Liver (tissue), 8 donors: ENCODE measurements at regions not wholly inside any gene's neighbourhood (a gene's known extent, or its start where the extent isn't known, plus 50 kb on each side); places are given as distances from the start of the nearest gene placed in this dataset.

Source experiments
- DNase-seq: peaks from one replicate; pipeline ENCODE4 v3.0.0-alpha.2; 2017; ENCODE audit warnings: low spot score
- H3K27ac ChIP-seq, 2 donors: one replicate each; pipeline ENCODE4 v1.7.0; 2013; ENCODE audit warnings: inconsistent platforms in 2 of 2, low read length in 2 of 2, control low read depth in 1 of 2, low read depth in 1 of 2, mild to moderate bottlenecking in 1 of 2
- H3K27me3 ChIP-seq, 4 donors: one replicate each; pipeline versions ENCODE4 v1.6.1 to v1.7.0; 2013; ENCODE audit warnings: low read length in 3 of 4, inconsistent platforms in 1 of 4, mild to moderate bottlenecking in 1 of 4, moderate library complexity in 1 of 4; ENCODE audit not compliant: control insufficient read depth in 4 of 4, insufficient read depth in 4 of 4
- H3K36me3 ChIP-seq, 4 donors: one replicate each; pipeline versions ENCODE4 v1.6.1 to v1.7.0; 2013; ENCODE audit warnings: low read length in 3 of 4, mild to moderate bottlenecking in 3 of 4, low read depth in 1 of 4, moderate library complexity in 1 of 4; ENCODE audit not compliant: control insufficient read depth in 4 of 4, insufficient read depth in 3 of 4
- H3K4me1 ChIP-seq, 4 donors: one replicate each; pipeline versions ENCODE4 v1.6.1 to v1.7.0; 2013; ENCODE audit warnings: low read length in 3 of 4, mild to moderate bottlenecking in 3 of 4, moderate library complexity in 1 of 4; ENCODE audit not compliant: control insufficient read depth in 4 of 4, insufficient read depth in 4 of 4
- H3K4me3 ChIP-seq, 3 donors: one replicate each; pipeline versions ENCODE4 v1.6.1 to v1.7.0; 2013; ENCODE audit warnings: low read length in 3 of 3, control low read depth in 1 of 3, low read depth in 1 of 3, mild to moderate bottlenecking in 1 of 3
- H3K9ac ChIP-seq, 2 donors: one replicate each; pipeline ENCODE4 v1.7.0; 2013; ENCODE audit warnings: low read length in 2 of 2, mild to moderate bottlenecking in 2 of 2, moderate library complexity in 2 of 2, control low read depth in 1 of 2, low read depth in 1 of 2
- H3K9me3 ChIP-seq, 4 donors: one replicate each; pipeline versions ENCODE4 v1.6.1 to v1.7.0; 2013; ENCODE audit warnings: low read length in 3 of 4; ENCODE audit not compliant: control insufficient read depth in 4 of 4
- ATF3 ChIP-seq: IDR thresholded peaks from 2 replicates; pipeline ENCODE4 v1.6.1; 2016; ENCODE audit warnings: antibody characterized with exemption
- CTCF ChIP-seq: fragments of 150-350 bp; IDR thresholded peaks from 2 replicates; pipeline ENCODE4 v1.5.1; 2017; ENCODE audit warnings: improper control_type of control experiment, low read depth, low read length; ENCODE audit not compliant: missing input control
- EGR1 ChIP-seq, 2 donors: IDR thresholded peaks; 2 replicates each; pipeline ENCODE4 v1.6.1; 2016 to 2018; ENCODE audit warnings: antibody characterized with exemption in 2 of 2, low read depth in 2 of 2
- FOXA1 ChIP-seq: IDR thresholded peaks from 2 replicates; pipeline ENCODE4 v1.6.1; 2016; ENCODE audit warnings: antibody characterized with exemption
- FOXA2 ChIP-seq: IDR thresholded peaks from 2 replicates; pipeline ENCODE4 v1.6.1; 2016; ENCODE audit warnings: antibody characterized with exemption
- HNF4A ChIP-seq, 2 donors: conservative IDR thresholded peaks; 2 replicates each; pipeline ENCODE4 v1.6.1; 2016; ENCODE audit warnings: antibody characterized with exemption in 2 of 2, mild to moderate bottlenecking in 2 of 2
- HNF4G ChIP-seq: IDR thresholded peaks from 2 replicates; pipeline ENCODE4 v1.6.1; 2016; ENCODE audit warnings: antibody characterized with exemption
- JUND ChIP-seq, 2 donors: IDR thresholded peaks; 2 replicates each; pipeline ENCODE4 v1.6.1; 2016; ENCODE audit warnings: antibody characterized with exemption in 2 of 2
- MAX ChIP-seq: IDR thresholded peaks from 2 replicates; pipeline ENCODE4 v1.6.1; 2016; ENCODE audit warnings: antibody characterized with exemption
- NR2F2 ChIP-seq: IDR thresholded peaks from 2 replicates; pipeline ENCODE4 v1.6.1; 2016; ENCODE audit warnings: antibody characterized with exemption
- RAD21 ChIP-seq, 2 donors: IDR thresholded peaks; 2 replicates each; pipeline ENCODE4 v1.6.1; 2016; ENCODE audit warnings: antibody characterized with exemption in 2 of 2, mild to moderate bottlenecking in 2 of 2
- REST ChIP-seq: IDR thresholded peaks from 2 replicates; pipeline ENCODE4 v1.6.1; 2016; ENCODE audit warnings: antibody characterized with exemption, mild to moderate bottlenecking
- RXRA ChIP-seq, 2 donors: IDR thresholded peaks; 2 replicates each; pipeline ENCODE4 v1.6.1; 2017 to 2018; ENCODE audit warnings: antibody characterized with exemption in 2 of 2, mild to moderate bottlenecking in 1 of 2
- SP1 ChIP-seq: IDR thresholded peaks from 2 replicates; pipeline ENCODE4 v1.6.1; 2018; ENCODE audit warnings: antibody characterized with exemption, mild to moderate bottlenecking
- TAF1 ChIP-seq: conservative IDR thresholded peaks from 2 replicates; pipeline ENCODE4 v1.6.1; 2016; ENCODE audit warnings: antibody characterized with exemption, mild to moderate bottlenecking
- YY1 ChIP-seq: IDR thresholded peaks from 2 replicates; pipeline ENCODE4 v1.6.1; 2016; ENCODE audit warnings: antibody characterized with exemption, mild to moderate bottlenecking
- ZBTB33 ChIP-seq: IDR thresholded peaks from 2 replicates; pipeline ENCODE4 v1.6.1; 2016; ENCODE audit warnings: antibody characterized with exemption
- WGBS: extraction: QIAGEN DNeasy Blood & Tissue Kit; methylation state at CpG from one replicate; pipeline ENCODE4 v1.1.7; 2013; 5-methylcytosine and 5-hydroxymethylcytosine counted together
- donor health status: healthy.
- donor health status: healthy.
- donor health status: healthy.
- donor health status: healthy.
- donor health status: healthy.

GRCh38 chr1:90210633-90211491, 216.0 kb downstream of the ZNF326 start:
- 88% methylated on average over 6 of the region's 6 CpGs for WGBS
- H3K9me3 ChIP-seq = no peaks in the 10 kb centered on the region
- no peaks in the 10 kb centered on the region for H3K4me1 ChIP-seq
- H3K36me3 ChIP-seq = no peaks in the 10 kb centered on the region
- H3K27me3 ChIP-seq = no peaks in the 10 kb centered on the region
- TF ChIP-seq TAF1 (no peak), MAX (no peak), JUND (IDR thresholded peaks at IDR 0.05) (no peak), RAD21 (IDR thresholded peaks at IDR 0.05) (no peak)
- H3K4me3 ChIP-seq = no peak overlapping the region
- DNase-seq = no peak
- no peak overlapping the region for H3K27ac ChIP-seq
- H3K9ac ChIP-seq = no peak overlapping the region

GRCh38 chr1:90208949-90209348, 214.0 kb downstream of the ZNF326 start:
- H3K4me1 ChIP-seq = no peaks in the 10 kb centered on the region
- no peak overlapping the region for H3K27ac ChIP-seq
- no peak overlapping the region for H3K9ac ChIP-seq
- 78% methylated on average over 5 of the region's 5 CpGs for WGBS
- H3K4me3 ChIP-seq = no peak overlapping the region
- H3K36me3 ChIP-seq = no peaks in the 10 kb centered on the region
- TF ChIP-seq EGR1 (IDR thresholded peaks at IDR 0.05; ENCODE audit: low read depth in 2 of 2) (no peak), TAF1 (no peak), RXRA (IDR thresholded peaks at IDR 0.05) (no peak), NR2F2 (no peak), JUND (IDR thresholded peaks at IDR 0.05) (no peak), ZBTB33 (no peak), HNF4G (no peak), YY1 (no peak), FOXA1 (no peak), MAX (no peak), FOXA2 (no peak), SP1 (no peak), HNF4A (conservative IDR thresholded peaks at IDR 0.05) (no peak), CTCF (no peak)
- no peak for DNase-seq
- no peaks in the 10 kb centered on the region for H3K27me3 ChIP-seq
- no peaks in the 10 kb centered on the region for H3K9me3 ChIP-seq

GRCh38 chr1:90206260-90206659, 211.3 kb downstream of the ZNF326 start:
- Histone ChIP-seq H3K9ac (no peak overlapping the region), H3K27ac (no peak overlapping the region), H3K36me3 (no peaks in the 10 kb centered on the region), H3K4me1 (no peaks in the 10 kb centered on the region), H3K9me3 (no peaks in the 10 kb centered on the region), H3K27me3 (no peaks in the 10 kb centered on the region), H3K4me3 (no peak overlapping the region)
- no peak for DNase-seq
- TF ChIP-seq REST (no peak), FOXA1 (no peak), RAD21 (IDR thresholded peaks at IDR 0.05) (no peak), RXRA (IDR thresholded peaks at IDR 0.05) (no peak), JUND (IDR thresholded peaks at IDR 0.05) (no peak), HNF4A (conservative IDR thresholded peaks at IDR 0.05) (no peak), SP1 (no peak), HNF4G (no peak), TAF1 (no peak), ATF3 (no peak), CTCF (no peak)
